ENCODE measurements at regions not wholly inside any gene's neighbourhood (a gene's known extent, or its start where the extent isn't known, plus 50 kb on each side); places are given as distances from the start of the nearest gene placed in this dataset.

DNA sequence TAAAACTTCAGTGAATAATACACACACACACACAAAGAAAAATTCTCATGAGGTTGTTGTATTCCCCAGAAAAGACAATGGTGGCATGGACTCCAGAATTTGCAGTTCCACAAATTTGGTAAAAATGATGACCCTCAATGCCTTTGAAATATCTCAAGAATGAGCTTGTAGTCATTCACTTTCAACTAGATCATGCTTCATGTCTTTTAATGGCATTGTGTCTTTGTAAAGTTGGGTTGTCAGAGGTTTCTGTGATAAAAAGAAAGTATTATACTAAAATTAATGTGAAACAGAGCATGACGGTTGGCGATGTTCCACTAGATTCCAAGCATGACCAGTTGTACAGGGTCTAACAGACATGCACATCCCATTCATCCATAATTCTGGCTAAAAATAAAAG lies 685.0 kb upstream of the FRG1 start:
- in situ Hi-C loops (cut with MboI; ENCODE audit: low sequenced_read_pairs, unreplicated experiment): no loop called here
- TF ChIP-seq, protein P1, sequence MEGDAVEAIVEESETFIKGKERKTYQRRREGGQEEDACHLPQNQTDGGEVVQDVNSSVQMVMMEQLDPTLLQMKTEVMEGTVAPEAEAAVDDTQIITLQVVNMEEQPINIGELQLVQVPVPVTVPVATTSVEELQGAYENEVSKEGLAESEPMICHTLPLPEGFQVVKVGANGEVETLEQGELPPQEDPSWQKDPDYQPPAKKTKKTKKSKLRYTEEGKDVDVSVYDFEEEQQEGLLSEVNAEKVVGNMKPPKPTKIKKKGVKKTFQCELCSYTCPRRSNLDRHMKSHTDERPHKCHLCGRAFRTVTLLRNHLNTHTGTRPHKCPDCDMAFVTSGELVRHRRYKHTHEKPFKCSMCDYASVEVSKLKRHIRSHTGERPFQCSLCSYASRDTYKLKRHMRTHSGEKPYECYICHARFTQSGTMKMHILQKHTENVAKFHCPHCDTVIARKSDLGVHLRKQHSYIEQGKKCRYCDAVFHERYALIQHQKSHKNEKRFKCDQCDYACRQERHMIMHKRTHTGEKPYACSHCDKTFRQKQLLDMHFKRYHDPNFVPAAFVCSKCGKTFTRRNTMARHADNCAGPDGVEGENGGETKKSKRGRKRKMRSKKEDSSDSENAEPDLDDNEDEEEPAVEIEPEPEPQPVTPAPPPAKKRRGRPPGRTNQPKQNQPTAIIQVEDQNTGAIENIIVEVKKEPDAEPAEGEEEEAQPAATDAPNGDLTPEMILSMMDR (IDR thresholded peaks at IDR 0.05; ENCODE audit: borderline replicate concordance, control extremely low read depth, extremely low read depth, insufficient read depth, missing control alignments): no peak
- no peak for DNase-seq (ENCODE audit: low spot score)

DNA sequence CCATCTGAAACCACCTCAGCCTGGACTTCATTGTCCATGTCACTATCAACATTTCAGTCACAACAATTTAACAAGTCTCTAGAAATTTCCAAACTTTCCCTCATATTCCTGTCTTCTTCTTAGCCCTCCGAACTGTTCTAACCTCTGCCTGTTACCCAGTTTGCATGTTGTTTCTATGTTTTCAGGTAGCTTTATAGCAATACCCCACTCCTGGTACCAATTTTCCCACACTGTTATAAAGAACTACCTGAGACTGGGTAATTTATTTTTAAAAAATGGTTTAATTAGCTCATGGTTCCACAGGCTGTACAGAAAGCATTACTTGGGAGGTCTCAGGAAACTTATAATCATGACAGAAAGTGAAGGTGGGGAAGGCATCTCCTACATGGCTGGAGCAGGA lies 679.2 kb upstream of the FRG1 start:
- DNase-seq (ENCODE audit: low spot score): no peak
- in situ Hi-C loops (cut with MboI; ENCODE audit: low sequenced_read_pairs, unreplicated experiment): no loop called here
- TF ChIP-seq, protein P1 (IDR thresholded peaks at IDR 0.05; ENCODE audit: borderline replicate concordance, control extremely low read depth, extremely low read depth, insufficient read depth, missing control alignments): no peak

DNA sequence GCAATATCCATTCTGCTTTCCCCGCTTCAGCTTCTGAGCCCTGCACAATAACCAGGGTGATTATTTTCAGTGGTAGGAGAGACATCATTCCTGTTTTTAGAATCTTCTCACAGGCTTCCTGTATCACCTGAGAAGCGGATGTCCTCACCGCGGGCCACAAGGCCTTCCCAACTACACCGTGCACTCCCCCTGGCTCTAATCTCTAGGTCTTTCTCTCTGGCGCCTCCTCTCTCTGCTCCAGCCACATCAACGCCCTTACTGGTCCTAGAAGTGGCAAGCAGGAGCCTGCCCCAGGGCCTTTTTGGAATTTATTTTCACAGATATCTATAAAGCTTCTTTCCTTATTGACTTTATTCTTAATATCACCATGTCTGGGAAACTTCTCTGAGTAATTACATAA lies 675.2 kb upstream of the FRG1 start:
- TF ChIP-seq, protein P1 (IDR thresholded peaks at IDR 0.05; ENCODE audit: borderline replicate concordance, control extremely low read depth, extremely low read depth, insufficient read depth, missing control alignments): no peak
- in situ Hi-C loops (cut with MboI; ENCODE audit: low sequenced_read_pairs, unreplicated experiment): no loop called here
- no peak for DNase-seq (ENCODE audit: low spot score)

DNA sequence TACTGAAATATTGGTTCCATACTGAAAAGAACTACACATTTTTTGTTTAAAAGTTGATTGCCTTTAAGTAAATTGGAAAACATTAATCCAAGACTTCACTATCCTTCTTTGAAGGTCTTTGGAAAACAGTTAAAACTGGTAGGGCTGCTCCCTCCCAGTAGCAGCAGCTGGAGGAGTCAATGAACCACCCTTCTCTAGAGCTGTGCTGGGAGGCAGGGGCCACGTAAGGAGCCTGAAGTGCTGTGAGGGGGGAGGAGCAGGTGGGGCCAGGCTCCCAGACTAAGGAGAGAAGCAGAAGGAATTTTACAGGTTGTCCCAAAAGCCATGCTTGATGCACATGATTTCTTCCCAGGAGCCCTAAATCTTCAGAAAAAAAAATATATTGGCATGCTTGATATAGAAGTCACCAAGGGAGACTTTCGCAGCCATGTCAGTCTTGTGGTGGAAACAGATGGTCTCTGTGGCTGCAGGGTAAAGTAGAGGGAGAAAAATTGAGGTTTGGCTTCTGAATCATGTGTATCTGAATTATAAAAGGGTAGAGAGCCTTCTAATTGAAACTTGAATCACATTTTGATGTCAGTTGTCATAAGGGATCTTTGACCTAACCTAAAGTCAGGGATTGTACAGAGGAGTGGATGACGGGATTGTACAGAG lies 673.2 kb upstream of the FRG1 start:
- DNase-seq (ENCODE audit: low spot score): no peak
- TF ChIP-seq, protein P1 (IDR thresholded peaks at IDR 0.05; ENCODE audit: borderline replicate concordance, control extremely low read depth, extremely low read depth, insufficient read depth, missing control alignments): no peak
- in situ Hi-C loops (cut with MboI; ENCODE audit: low sequenced_read_pairs, unreplicated experiment): no loop called here

DNA sequence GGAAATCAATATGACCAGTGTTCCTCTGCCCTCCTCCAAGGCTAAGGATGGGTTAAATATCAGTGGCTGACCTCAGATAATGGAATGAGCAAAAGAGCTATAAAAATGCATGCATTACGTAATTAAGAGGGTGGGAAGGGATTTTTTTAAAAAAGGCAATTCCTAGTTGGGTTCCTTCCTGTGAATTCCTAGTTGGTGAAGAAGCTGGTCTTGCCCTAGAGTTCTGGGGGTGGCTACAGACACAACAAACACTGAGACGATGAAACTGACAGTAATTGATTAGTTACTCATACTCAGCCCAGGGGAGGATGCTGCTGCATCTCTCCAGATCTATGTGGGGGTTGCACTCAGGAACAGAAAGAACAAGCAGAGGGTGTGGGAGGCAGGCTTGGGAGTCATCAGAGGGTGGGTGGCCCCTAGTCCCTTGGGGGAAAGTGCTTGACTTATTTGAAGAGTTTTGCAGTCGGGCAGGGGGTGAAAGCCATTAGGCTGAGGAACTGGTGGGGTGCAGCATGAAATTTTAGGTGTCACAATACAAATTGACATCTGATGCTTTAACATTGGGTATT lies 662.0 kb upstream of the FRG1 start:
- in situ Hi-C loops (cut with MboI; ENCODE audit: low sequenced_read_pairs, unreplicated experiment): no loop called here
- no peak for DNase-seq (ENCODE audit: low spot score)
- TF ChIP-seq, protein P1 (IDR thresholded peaks at IDR 0.05; ENCODE audit: borderline replicate concordance, control extremely low read depth, extremely low read depth, insufficient read depth, missing control alignments): no peak

DNA sequence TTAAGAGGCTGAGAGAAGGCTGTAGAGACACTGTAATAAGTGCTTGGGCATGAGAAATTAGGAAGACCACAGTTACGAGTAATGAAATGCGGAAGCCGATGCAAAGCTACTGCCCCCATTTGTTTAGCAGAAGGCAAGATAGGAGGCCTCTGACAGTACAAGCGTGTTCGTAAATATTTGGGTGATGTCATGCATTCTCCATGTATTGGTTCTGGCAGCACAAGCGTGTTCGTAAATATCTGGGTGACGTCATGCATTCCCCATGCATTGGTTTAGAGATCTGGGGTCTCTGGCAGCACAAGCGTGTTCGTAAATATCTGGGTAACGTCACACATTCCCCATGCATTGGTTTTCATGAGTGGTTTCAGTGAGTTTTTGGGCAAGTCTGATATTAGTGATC lies 661.5 kb upstream of the FRG1 start:
- DNase-seq (ENCODE audit: low spot score): no peak
- TF ChIP-seq, protein P1 (IDR thresholded peaks at IDR 0.05; ENCODE audit: borderline replicate concordance, control extremely low read depth, extremely low read depth, insufficient read depth, missing control alignments): no peak
- in situ Hi-C loops (cut with MboI; ENCODE audit: low sequenced_read_pairs, unreplicated experiment): no loop called here
